Endothelial cell of umbilical vein (primary cell): ENCODE measurements at regions not wholly inside any gene's neighbourhood (a gene's known extent, or its start where the extent isn't known, plus 50 kb on each side); places are given as distances from the start of the nearest gene placed in this dataset.
A peak's percentile ranks its signal among the peaks of the same experiment; 100 is the strongest.

ENCODE experiments used
- CTCF ChIP-seq, 2 donors: IDR thresholded peaks; 1 replicate in 1 of 2; 2 replicates in 1 of 2; pipeline ENCODE4 v1.5.1; 2011; ENCODE audit warnings: low read length in 2 of 2, mild to moderate bottlenecking in 2 of 2, moderate library complexity in 2 of 2, control low read depth in 1 of 2, inconsistent platforms in 1 of 2, low read depth in 1 of 2; ENCODE audit not compliant: insufficient read depth in 1 of 2; ENCODE audit errors: extremely low read depth in 1 of 2
- EZH2 ChIP-seq: IDR thresholded peaks from 2 replicates; pipeline ENCODE4 v1.6.1; 2012; ENCODE audit warnings: borderline replicate concordance, low read depth, mild to moderate bottlenecking, moderate library complexity, low read length, inconsistent platforms; ENCODE audit not compliant: severe bottlenecking
- FOS ChIP-seq: IDR thresholded peaks from 2 replicates; pipeline ENCODE4 v1.6.1; 2011; ENCODE audit warnings: mild to moderate bottlenecking, low read length, moderate library complexity, borderline replicate concordance; ENCODE audit not compliant: insufficient read depth
- GATA2 ChIP-seq: IDR thresholded peaks from 2 replicates; pipeline ENCODE4 v1.7.0; 2011; ENCODE audit warnings: low read depth, mild to moderate bottlenecking, moderate library complexity, mixed read lengths, low read length; ENCODE audit not compliant: insufficient read length, insufficient read depth
- JUN ChIP-seq: IDR thresholded peaks from 2 replicates; pipeline ENCODE4 v1.6.1; 2011; ENCODE audit warnings: borderline replicate concordance, low read depth; ENCODE audit not compliant: insufficient read length, insufficient read depth
- MYC ChIP-seq: IDR thresholded peaks from one replicate; pipeline ENCODE4 v1.6.1; 2011; ENCODE audit warnings: mild to moderate bottlenecking, low read depth, low read length
- POLR2A ChIP-seq: IDR thresholded peaks from 2 replicates; pipeline ENCODE4 v1.6.1; 2012; ENCODE audit warnings: low read depth, mild to moderate bottlenecking, control low read depth, low read length
- POLR2AphosphoS5 ChIP-seq: IDR thresholded peaks from 2 replicates; pipeline ENCODE4 v1.6.1; 2012; ENCODE audit warnings: low read depth, mild to moderate bottlenecking, control low read depth, low read length, moderate library complexity; ENCODE audit not compliant: insufficient read depth
- TF ChIP-seq, protein P1 (sequence below): IDR thresholded peaks from 2 replicates; pipeline ENCODE4 v1.6.1; 2011; ENCODE audit not compliant: insufficient read depth, insufficient read length

DNA sequence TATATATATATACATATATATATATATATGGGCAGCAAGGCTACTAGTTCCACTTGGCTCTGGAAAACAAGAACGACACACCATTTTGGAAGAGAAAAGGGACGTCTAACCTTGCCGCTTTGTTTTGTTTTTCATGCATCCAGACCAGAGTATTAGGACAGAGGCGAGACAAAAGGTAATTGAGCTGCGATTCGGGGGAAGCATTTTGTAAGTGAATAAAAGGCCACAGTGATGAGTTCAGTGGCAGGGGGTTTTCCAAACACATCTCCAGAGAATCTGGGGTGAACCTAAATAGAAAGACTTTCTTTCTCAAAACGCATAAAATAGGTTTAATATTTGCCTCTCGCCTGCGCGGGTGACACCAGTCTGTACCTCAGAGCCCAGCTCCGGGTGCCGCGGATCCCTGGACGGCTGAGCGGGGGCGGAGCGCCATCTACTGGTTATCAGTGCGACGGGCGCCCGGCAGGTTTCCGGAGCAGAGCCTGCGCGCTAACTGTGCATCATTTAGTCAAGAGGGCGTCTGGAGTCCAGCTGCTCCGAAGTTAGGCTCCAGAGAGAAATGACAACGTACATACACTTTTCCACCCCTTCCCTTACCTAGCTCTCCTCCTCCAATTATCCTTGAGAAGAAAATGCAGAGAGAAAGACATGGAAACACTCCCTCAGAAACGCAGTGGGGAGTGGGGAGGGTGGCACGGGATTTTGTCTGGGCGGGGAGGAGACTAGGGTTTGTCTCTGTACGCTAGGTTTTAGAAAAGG lies 262.3 kb downstream of the TBC1D4 start:
- TF ChIP-seq CTCF (IDR thresholded peaks at IDR 0.05; ENCODE audit: extremely low read depth in 1 of 2, insufficient read depth in 1 of 2, low read depth in 1 of 2, low read length in 2 of 2) (peak; percentile 96), POLR2A (no peak), EZH2 (no peak), POLR2AphosphoS5 (peak; percentile 32), GATA2 (no peak), JUN (no peak), MYC (no peak), FOS (no peak)
- TF ChIP-seq, protein P1, sequence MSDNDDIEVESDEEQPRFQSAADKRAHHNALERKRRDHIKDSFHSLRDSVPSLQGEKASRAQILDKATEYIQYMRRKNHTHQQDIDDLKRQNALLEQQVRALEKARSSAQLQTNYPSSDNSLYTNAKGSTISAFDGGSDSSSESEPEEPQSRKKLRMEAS = no peak
